WTC11 (cell line): ENCODE measurements at regions not wholly inside any gene's neighbourhood (a gene's known extent, or its start where the extent isn't known, plus 50 kb on each side); places are given as distances from the start of the nearest gene placed in this dataset.

Experiments used
- ATAC-seq: fragments of 200-7000 bp; cut with Tn5 transposase; 2 replicates; pipeline ENCODE4 v1.10.0; 2021; ENCODE audit warnings: mild to moderate bottlenecking, moderate library complexity
- CTCF ChIA-PET: fragments of 300-600 bp; sonication (Branson Sonifier 250); formaldehyde crosslinking; loops from one replicate; lab custom pipeline; 2021; ENCODE audit warnings: antibody characterized with exemption; lab: Charles Lee
- POLR2A ChIA-PET: fragments of 350-600 bp; sonication (Branson Sonifier 250); formaldehyde crosslinking; loops from one replicate; lab custom pipeline; 2021; ENCODE audit warnings: antibody characterized with exemption; lab: Charles Lee
- DNase-seq: peaks from one replicate; pipeline ENCODE4 v3.0.0; 2021; ENCODE audit warnings: low spot score
- H3K27ac Mint-ChIP-seq: 2 replicates; pipeline ENCODE4 v1.8.0; 2021; ENCODE audit warnings: mixed read lengths
- H3K27me3 Mint-ChIP-seq: 2 replicates; pipeline ENCODE4 v1.8.0; 2021; ENCODE audit warnings: low read depth, mild to moderate bottlenecking, moderate library complexity, mixed read lengths
- H3K36me3 Mint-ChIP-seq: 2 replicates; pipeline ENCODE4 v1.8.0; 2021; ENCODE audit warnings: mixed read lengths
- H3K4me1 Mint-ChIP-seq: 2 replicates; pipeline ENCODE4 v1.8.0; 2022; ENCODE audit warnings: mixed read lengths
- H3K4me3 Mint-ChIP-seq: 2 replicates; pipeline ENCODE4 v1.8.0; 2021; ENCODE audit warnings: mild to moderate bottlenecking, moderate library complexity, mixed read lengths
- H3K9me3 Mint-ChIP-seq: 2 replicates; pipeline ENCODE4 v1.8.0; 2021; ENCODE audit warnings: mixed read lengths
- ATF1 ChIP-seq: sonication (generic); formaldehyde crosslinking; IDR thresholded peaks from 2 replicates; pipeline ENCODE4 v1.8.1; 2023; ENCODE audit warnings: mild to moderate bottlenecking, moderate library complexity, missing genetic modification reagents
- CREB1 ChIP-seq: sonication (generic); formaldehyde crosslinking; IDR thresholded peaks from 2 replicates; pipeline ENCODE4 v1.8.0; 2023; ENCODE audit warnings: mild to moderate bottlenecking, missing genetic modification reagents
- E2F1 ChIP-seq: sonication (generic); formaldehyde crosslinking; IDR thresholded peaks from 2 replicates; pipeline ENCODE4 v1.8.0; 2022; ENCODE audit warnings: mild to moderate bottlenecking, missing genetic modification reagents
- EMX1 ChIP-seq: fragments of 250-450 bp; sonication (Bioruptor Pico); IDR thresholded peaks from 2 replicates; pipeline ENCODE4 v1.8.0; 2021; ENCODE audit warnings: mild to moderate bottlenecking
- GABPB1 ChIP-seq: sonication (generic); formaldehyde crosslinking; IDR thresholded peaks from 2 replicates; pipeline ENCODE4 v1.8.1; 2023; ENCODE audit warnings: mild to moderate bottlenecking, missing genetic modification reagents
- HMGXB4 ChIP-seq: sonication (generic); formaldehyde crosslinking; IDR thresholded peaks from 2 replicates; pipeline ENCODE4 v1.8.1; 2023; ENCODE audit warnings: mild to moderate bottlenecking, moderate library complexity, missing genetic modification reagents
- NFE2L1 ChIP-seq: sonication (generic); formaldehyde crosslinking; IDR thresholded peaks from 2 replicates; pipeline ENCODE4 v1.8.1; 2023; ENCODE audit warnings: missing genetic modification reagents
- RELA ChIP-seq: sonication (generic); formaldehyde crosslinking; IDR thresholded peaks from 2 replicates; pipeline ENCODE4 v1.8.1; 2022; ENCODE audit warnings: missing genetic modification reagents, mild to moderate bottlenecking, borderline replicate concordance
- TP53 ChIP-seq: sonication (generic); formaldehyde crosslinking; IDR thresholded peaks from 2 replicates; pipeline ENCODE4 v1.8.1; 2023; ENCODE audit warnings: mild to moderate bottlenecking, missing genetic modification reagents
- ZMAT4 ChIP-seq: fragments of 250-450 bp; sonication (Bioruptor Pico); IDR thresholded peaks from 2 replicates; pipeline ENCODE4 v1.9.0; 2021; ENCODE audit warnings: mild to moderate bottlenecking
- ZNF396 ChIP-seq: fragments of 250-450 bp; sonication (Bioruptor Pico); IDR thresholded peaks from 2 replicates; pipeline ENCODE4 v1.8.0; 2021; ENCODE audit warnings: mild to moderate bottlenecking, moderate library complexity, borderline replicate concordance
- ZNF425 ChIP-seq: fragments of 250-450 bp; sonication (Bioruptor Pico); conservative IDR thresholded peaks from 2 replicates; pipeline ENCODE4 v1.9.0; 2021; ENCODE audit warnings: mild to moderate bottlenecking
- ZNF671 ChIP-seq: fragments of 250-450 bp; sonication (Bioruptor Pico); IDR thresholded peaks from 2 replicates; pipeline ENCODE4 v1.8.0; 2021; ENCODE audit warnings: mild to moderate bottlenecking
- TF ChIP-seq, protein P1 (sequence below): sonication (generic); formaldehyde crosslinking; IDR thresholded peaks from 2 replicates; pipeline ENCODE4 v1.8.1; 2022; ENCODE audit warnings: low read depth, missing genetic modification reagents, borderline replicate concordance
- TF ChIP-seq, protein P2 (sequence below): sonication (generic); formaldehyde crosslinking; IDR thresholded peaks from 2 replicates; pipeline ENCODE4 v1.8.1; 2022; ENCODE audit warnings: low read depth, mild to moderate bottlenecking, moderate library complexity, missing genetic modification reagents, borderline replicate concordance
- TF ChIP-seq, protein P3 (sequence below): sonication (generic); formaldehyde crosslinking; IDR thresholded peaks from 2 replicates; pipeline ENCODE4 v1.8.0; 2022; ENCODE audit warnings: mild to moderate bottlenecking, missing genetic modification reagents
- TF ChIP-seq, protein P4 (sequence below): fragments of 250-450 bp; sonication (Bioruptor Pico); IDR thresholded peaks from 2 replicates; pipeline ENCODE4 v1.9.0; 2021; ENCODE audit warnings: moderate library complexity, mild to moderate bottlenecking, inconsistent platforms, borderline replicate concordance
- TF ChIP-seq, protein P5 (sequence below): sonication (generic); formaldehyde crosslinking; IDR thresholded peaks from 2 replicates; pipeline ENCODE4 v1.8.0; 2022; ENCODE audit warnings: mild to moderate bottlenecking, missing genetic modification reagents

DNA sequence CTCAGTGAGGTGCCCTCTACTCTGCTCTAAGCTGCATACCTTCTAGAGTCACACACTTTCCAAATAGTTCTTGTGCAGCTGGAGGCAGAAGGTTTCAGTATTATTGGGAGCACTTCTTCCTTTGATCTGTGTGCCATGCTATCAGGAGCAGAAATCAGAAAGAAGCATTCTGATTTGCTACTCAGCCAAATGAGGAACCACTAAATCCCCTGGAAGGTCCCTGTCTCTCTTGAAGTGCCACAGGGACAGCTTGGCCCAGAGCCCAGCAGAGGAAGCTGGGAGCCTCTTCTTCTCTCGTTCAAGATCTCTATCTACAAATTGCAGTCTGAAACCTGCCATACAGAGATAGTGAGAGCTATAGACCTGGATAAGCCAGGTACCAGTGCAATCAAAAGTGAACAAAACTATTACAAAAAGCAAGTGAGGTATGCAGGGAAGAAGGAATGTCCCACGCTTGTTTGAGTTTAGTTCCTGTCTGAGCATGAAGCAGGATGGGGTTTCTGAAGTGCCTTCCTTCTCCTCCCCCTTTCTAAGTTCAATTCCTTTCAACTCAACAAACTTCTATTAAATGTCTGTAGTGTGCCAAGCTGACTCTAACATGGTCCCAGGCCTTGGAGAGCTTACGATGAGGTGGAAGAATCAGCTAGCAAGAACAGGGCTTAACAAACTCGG lies 100.9 kb upstream of the PARP11 start:
- Mint-ChIP-seq H3K27ac (no peak overlapping the region; the same call in 1 of the 2 replicates), H3K27me3 (peaks cover 3% of the 10 kb centered on the region; the same call in 1 of the 2 replicates), H3K4me1 (peaks cover 7% of the 10 kb centered on the region), H3K36me3 (peaks cover 2% of the 10 kb centered on the region; the same call in 1 of the 2 replicates), H3K9me3 (peaks cover 9% of the 10 kb centered on the region), H3K4me3 (no peak overlapping the region)
- ChIA-PET CTCF (interaction anchor here (2.9 kb wide), 1 partner anchor 10 kb away, joined by 10 read pairs; no protein-coding TSS in a partner anchor), POLR2A (interaction anchor here (0.6 to 0.7 kb wide), 2 partner anchors 130 to 665 kb away, joined by 4 to 5 read pairs; no protein-coding TSS in a partner anchor)
- TF ChIP-seq ZNF396 (no peak), NFE2L1 (CRISPR knock-in tag) (no peak)
- TF ChIP-seq, protein P1, sequence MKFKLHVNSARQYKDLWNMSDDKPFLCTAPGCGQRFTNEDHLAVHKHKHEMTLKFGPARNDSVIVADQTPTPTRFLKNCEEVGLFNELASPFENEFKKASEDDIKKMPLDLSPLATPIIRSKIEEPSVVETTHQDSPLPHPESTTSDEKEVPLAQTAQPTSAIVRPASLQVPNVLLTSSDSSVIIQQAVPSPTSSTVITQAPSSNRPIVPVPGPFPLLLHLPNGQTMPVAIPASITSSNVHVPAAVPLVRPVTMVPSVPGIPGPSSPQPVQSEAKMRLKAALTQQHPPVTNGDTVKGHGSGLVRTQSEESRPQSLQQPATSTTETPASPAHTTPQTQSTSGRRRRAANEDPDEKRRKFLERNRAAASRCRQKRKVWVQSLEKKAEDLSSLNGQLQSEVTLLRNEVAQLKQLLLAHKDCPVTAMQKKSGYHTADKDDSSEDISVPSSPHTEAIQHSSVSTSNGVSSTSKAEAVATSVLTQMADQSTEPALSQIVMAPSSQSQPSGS (CRISPR knock-in tag) = no peak
- DNase-seq (no peak), ATAC-seq (no peak)

DNA sequence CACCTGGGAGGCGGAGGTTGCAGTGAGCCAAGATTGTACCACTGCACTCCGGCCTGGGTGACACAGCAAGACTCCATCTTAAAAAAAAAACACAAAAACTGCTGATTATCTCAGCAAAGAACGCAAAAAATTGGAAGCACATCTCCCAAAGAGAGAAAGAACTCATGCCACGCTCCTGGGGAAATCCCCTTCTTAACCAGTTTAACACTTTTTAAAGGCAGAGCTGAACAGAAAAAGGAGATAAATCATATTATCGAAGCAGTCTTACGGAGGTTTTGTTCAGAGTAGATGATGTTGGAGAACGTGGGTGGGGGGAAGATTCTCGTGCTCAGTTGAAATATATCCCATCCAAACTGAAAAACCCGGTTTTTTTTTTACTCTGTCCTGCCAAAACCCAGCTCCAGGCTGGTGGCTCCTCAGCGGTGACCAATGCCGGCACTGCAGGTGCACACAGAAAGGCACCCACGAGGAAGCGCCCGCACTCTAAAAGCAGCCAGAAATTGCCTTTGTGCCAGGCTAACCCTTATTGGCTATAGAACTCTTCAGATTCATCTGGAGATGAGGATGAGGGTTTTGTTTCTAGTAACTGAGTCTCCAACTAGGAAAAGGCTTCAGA lies 100.2 kb upstream of the PARP11 start:
- DNase-seq (no peak), ATAC-seq (no peak)
- POLR2A ChIA-PET = interaction anchor here (0.7 kb wide), 1 partner anchor 129 kb away, joined by 4 read pairs; no protein-coding TSS in a partner anchor
- H3K4me3 Mint-ChIP-seq = no peak overlapping the region
- H3K27me3 Mint-ChIP-seq = peaks cover 3% of the 10 kb centered on the region; the same call in 1 of the 2 replicates
- H3K36me3 Mint-ChIP-seq = no peaks in the 10 kb centered on the region
- CTCF ChIA-PET = interaction anchor here (2.9 kb wide), 1 partner anchor 9 kb away, joined by 10 read pairs; no protein-coding TSS in a partner anchor
- H3K9me3 Mint-ChIP-seq = peaks cover 9% of the 10 kb centered on the region
- no peak for TF ChIP-seq EMX1
- TF ChIP-seq TP53 = no peak
- TF ChIP-seq RELA = no peak
- no peak for TF ChIP-seq CREB1 (CRISPR knock-in tag)
- TF ChIP-seq, protein P2, sequence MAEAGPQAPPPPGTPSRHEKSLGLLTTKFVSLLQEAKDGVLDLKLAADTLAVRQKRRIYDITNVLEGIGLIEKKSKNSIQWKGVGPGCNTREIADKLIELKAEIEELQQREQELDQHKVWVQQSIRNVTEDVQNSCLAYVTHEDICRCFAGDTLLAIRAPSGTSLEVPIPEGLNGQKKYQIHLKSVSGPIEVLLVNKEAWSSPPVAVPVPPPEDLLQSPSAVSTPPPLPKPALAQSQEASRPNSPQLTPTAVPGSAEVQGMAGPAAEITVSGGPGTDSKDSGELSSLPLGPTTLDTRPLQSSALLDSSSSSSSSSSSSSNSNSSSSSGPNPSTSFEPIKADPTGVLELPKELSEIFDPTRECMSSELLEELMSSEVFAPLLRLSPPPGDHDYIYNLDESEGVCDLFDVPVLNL (CRISPR knock-in tag) = no peak
- TF ChIP-seq HMGXB4 (CRISPR knock-in tag) = no peak
- TF ChIP-seq, protein P3, sequence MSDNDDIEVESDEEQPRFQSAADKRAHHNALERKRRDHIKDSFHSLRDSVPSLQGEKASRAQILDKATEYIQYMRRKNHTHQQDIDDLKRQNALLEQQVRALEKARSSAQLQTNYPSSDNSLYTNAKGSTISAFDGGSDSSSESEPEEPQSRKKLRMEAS (CRISPR knock-in tag) = no peak
- TF ChIP-seq, protein P4, sequence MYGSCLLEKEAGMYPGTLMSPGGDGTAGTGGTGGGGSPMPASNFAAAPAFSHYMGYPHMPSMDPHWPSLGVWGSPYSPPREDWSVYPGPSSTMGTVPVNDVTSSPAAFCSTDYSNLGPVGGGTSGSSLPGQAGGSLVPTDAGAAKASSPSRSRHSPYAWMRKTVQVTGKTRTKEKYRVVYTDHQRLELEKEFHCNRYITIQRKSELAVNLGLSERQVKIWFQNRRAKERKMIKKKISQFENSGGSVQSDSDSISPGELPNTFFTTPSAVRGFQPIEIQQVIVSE (CRISPR knock-in tag) = no peak
- TF ChIP-seq ZNF425 (CRISPR knock-in tag) = no peak
- no peak for TF ChIP-seq ZNF671 (CRISPR knock-in tag)
- no peak for TF ChIP-seq ATF1 (CRISPR knock-in tag)
- no peak for TF ChIP-seq GABPB1 (CRISPR knock-in tag)
- TF ChIP-seq E2F1 (CRISPR knock-in tag) = no peak
- no peak for TF ChIP-seq ZMAT4
- TF ChIP-seq, protein P5, sequence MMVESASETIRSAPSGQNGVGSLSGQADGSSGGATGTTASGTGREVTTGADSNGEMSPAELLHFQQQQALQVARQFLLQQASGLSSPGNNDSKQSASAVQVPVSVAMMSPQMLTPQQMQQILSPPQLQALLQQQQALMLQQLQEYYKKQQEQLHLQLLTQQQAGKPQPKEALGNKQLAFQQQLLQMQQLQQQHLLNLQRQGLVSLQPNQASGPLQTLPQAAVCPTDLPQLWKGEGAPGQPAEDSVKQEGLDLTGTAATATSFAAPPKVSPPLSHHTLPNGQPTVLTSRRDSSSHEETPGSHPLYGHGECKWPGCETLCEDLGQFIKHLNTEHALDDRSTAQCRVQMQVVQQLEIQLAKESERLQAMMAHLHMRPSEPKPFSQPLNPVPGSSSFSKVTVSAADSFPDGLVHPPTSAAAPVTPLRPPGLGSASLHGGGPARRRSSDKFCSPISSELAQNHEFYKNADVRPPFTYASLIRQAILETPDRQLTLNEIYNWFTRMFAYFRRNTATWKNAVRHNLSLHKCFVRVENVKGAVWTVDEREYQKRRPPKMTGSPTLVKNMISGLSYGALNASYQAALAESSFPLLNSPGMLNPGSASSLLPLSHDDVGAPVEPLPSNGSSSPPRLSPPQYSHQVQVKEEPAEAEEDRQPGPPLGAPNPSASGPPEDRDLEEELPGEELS = no peak
- H3K27ac Mint-ChIP-seq = no peak overlapping the region
- H3K4me1 Mint-ChIP-seq = peaks cover 7% of the 10 kb centered on the region
